Activated CD4-positive, alpha-beta T cell treated with anti-CD3 and anti-CD28 coated beads for 36 hours (primary cell): ENCODE measurements at regions not wholly inside any gene's neighbourhood (a gene's known extent, or its start where the extent isn't known, plus 50 kb on each side); places are given as distances from the start of the nearest gene placed in this dataset.

Experiments
- ATAC-seq: fragments of 200-7000 bp; cut with Tn5 transposase; one replicate; pipeline ENCODE4 v1.10.0; 2021; ENCODE audit warnings: mild to moderate bottlenecking, moderate library complexity
- CTCF ChIA-PET: fragments of 350-600 bp; sonication (Branson Sonifier 250); formaldehyde crosslinking; loops from one replicate; lab custom pipeline; 2021; ENCODE audit warnings: antibody characterized with exemption; lab: Charles Lee
- POLR2A ChIA-PET: fragments of 350-600 bp; sonication (Branson Sonifier 250); formaldehyde crosslinking; loops from one replicate; lab custom pipeline; 2021; ENCODE audit warnings: antibody characterized with exemption, inconsistent platforms; lab: Charles Lee
- DNase-seq: peaks from one replicate; pipeline ENCODE4 v3.0.0-alpha.2; 2020
- H3K27ac Mint-ChIP-seq: one replicate; pipeline ENCODE4 v1.8.0; 2021; ENCODE audit warnings: mixed read lengths
- H3K27me3 Mint-ChIP-seq: one replicate; pipeline ENCODE4 v1.8.0; 2021; ENCODE audit warnings: mixed read lengths
- H3K36me3 Mint-ChIP-seq: one replicate; pipeline ENCODE4 v1.8.0; 2021; ENCODE audit warnings: low read depth, mixed read lengths
- H3K4me1 Mint-ChIP-seq: one replicate; pipeline ENCODE4 v1.8.0; 2021; ENCODE audit warnings: mixed read lengths
- H3K4me3 Mint-ChIP-seq: one replicate; pipeline ENCODE4 v1.8.0; 2021; ENCODE audit warnings: mild to moderate bottlenecking, moderate library complexity, mixed read lengths
- H3K9me3 Mint-ChIP-seq: one replicate; pipeline ENCODE4 v1.8.0; 2021; ENCODE audit warnings: low read depth, mixed read lengths
- intact Hi-C, 2 experiments: fragments of 100-400 bp; cut with DNase I in 1 of 2; cut with micrococcal nuclease in 1 of 2; formaldehyde crosslinking; loops; one replicate each; pipeline versions ENCODE4 v1.14.2 to v1.15.1; 2022 to 2024; cut with DNase I, micrococcal nuclease

DNA sequence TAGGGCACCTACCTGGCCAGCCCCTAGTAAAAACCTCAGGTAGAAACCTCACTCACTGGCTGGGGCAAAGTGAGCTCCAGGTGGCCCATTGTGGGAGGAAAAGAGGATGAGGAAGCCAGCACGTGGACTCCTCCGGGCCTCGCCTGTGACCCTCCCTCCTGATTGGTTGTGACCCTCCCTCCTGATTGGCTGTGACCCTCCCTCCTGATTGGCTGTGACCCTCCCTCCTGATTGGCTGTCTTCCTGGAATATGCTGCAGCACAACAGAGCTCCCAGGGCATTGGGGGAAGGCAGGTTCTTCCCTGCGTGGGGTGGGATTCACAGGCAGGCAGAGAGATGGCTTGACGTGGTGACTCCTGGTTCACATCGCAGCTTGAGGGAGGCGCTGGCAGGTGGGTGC, 343.0 kb downstream of the GLRX3 start:
- DNase-seq (no peak), ATAC-seq (no peak)
- POLR2A ChIA-PET: no interaction called here
- intact Hi-C loops: no loop called here
- Mint-ChIP-seq H3K36me3 (no peaks in the 10 kb centered on the region), H3K4me1 (no peaks in the 10 kb centered on the region), H3K27me3 (peaks cover 1% of the 10 kb centered on the region), H3K27ac (no peak overlapping the region), H3K9me3 (no peaks in the 10 kb centered on the region), H3K4me3 (no peak overlapping the region)
- CTCF ChIA-PET: interaction anchor here (0.9 kb wide), 1 partner anchor 17 kb away, joined by 3 read pairs; no protein-coding TSS in a partner anchor

GRCh38 chr10:130479926-130480325, 343.7 kb downstream of the GLRX3 start:
- DNase-seq: no peak
- no peaks in the 10 kb centered on the region for H3K4me1 Mint-ChIP-seq
- H3K9me3 Mint-ChIP-seq: no peaks in the 10 kb centered on the region
- peaks cover 1% of the 10 kb centered on the region for H3K27me3 Mint-ChIP-seq
- no peaks in the 10 kb centered on the region for H3K36me3 Mint-ChIP-seq
- no peak overlapping the region for H3K4me3 Mint-ChIP-seq
- no peak overlapping the region for H3K27ac Mint-ChIP-seq
- ChIA-PET POLR2A (no interaction called here), CTCF (no interaction called here)
- no peak for ATAC-seq
- intact Hi-C loops: no loop called here

GRCh38 chr10:130480491-130480890, 344.3 kb downstream of the GLRX3 start:
- ATAC-seq: no peak
- POLR2A ChIA-PET: no interaction called here
- no peak for DNase-seq
- Mint-ChIP-seq H3K9me3 (no peaks in the 10 kb centered on the region), H3K27ac (no peak overlapping the region), H3K27me3 (peaks cover 1% of the 10 kb centered on the region), H3K4me3 (no peak overlapping the region), H3K4me1 (no peaks in the 10 kb centered on the region), H3K36me3 (no peaks in the 10 kb centered on the region)
- CTCF ChIA-PET: no interaction called here
- intact Hi-C loops: no loop called here

- intact Hi-C loops: no loop called here
- ATAC-seq (no peak), DNase-seq (no peak)
- H3K27me3 Mint-ChIP-seq: peaks cover 1% of the 10 kb centered on the region
- H3K4me1 Mint-ChIP-seq: no peaks in the 10 kb centered on the region
- POLR2A ChIA-PET: no interaction called here
- H3K36me3 Mint-ChIP-seq: no peaks in the 10 kb centered on the region
- CTCF ChIA-PET: no interaction called here
- no peak overlapping the region for H3K27ac Mint-ChIP-seq
- no peaks in the 10 kb centered on the region for H3K9me3 Mint-ChIP-seq
- no peak overlapping the region for H3K4me3 Mint-ChIP-seq
These were observed 345.1 kb downstream of the GLRX3 start for GRCh38 chr10:130481076-130481930.

DNA sequence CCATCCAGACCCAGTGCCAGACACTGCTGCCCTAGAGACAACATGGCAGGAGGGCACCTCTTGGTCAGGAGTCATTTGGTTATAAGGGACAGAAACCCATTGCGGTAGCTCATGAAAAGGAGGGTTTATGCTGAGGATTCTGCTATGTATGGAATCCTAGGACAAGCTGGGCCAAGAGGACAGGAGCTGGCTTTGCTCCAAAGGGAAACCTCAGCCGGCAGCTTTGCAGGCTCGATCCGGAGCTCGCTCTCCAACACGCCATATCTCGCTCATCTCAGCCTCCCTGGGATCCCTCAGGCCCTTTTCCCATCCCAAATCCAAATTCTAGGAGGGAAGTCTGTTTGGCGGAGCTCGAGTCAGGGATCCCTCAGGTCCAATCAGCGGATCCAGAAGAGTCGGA, 345.7 kb downstream of the GLRX3 start:
- Mint-ChIP-seq H3K9me3 (no peaks in the 10 kb centered on the region), H3K36me3 (no peaks in the 10 kb centered on the region), H3K4me1 (no peaks in the 10 kb centered on the region), H3K27ac (no peak overlapping the region), H3K27me3 (no peaks in the 10 kb centered on the region), H3K4me3 (no peak overlapping the region)
- no peak for ATAC-seq
- DNase-seq: no peak
- ChIA-PET CTCF (no interaction called here), POLR2A (no interaction called here)
- intact Hi-C loops: no loop called here

DNA sequence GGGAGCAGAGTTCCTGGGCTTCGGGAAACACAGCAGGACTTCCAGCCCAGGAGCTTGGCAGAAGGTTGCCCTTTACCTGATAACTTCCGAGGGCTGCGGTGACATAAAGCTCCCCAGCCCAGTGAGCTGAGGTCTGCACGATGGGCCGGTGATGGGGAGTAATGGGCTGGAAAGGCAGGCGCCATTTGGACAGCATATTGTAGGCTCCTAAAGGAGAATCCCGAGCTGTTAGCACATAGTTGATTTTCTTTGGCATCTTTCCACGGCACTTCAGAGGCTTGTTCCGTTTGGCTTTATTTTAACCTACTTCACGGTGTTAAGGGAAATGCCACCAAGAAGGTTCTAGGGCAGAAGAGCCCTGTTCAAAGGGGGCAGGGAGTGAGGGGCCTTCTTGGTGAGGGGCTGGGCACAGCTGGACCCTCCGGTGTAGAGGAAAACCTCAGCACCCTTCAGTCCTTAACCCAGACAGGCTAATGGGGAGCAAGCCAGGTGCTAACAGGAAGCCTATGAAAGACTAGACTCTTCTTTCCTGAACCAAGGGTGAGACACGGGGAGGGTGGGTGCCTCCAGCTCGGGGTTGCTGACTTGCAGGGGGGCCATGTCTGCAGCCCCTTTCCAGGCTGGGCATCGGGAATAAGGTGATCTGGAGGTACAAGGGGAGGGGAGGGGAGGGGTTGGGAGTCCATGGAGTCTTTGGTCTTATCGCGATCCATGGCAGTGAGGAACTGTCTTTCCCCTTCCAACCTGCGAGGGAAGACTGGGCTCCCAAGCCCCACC, 347.7 kb downstream of the GLRX3 start:
- Mint-ChIP-seq H3K4me1 (no peaks in the 10 kb centered on the region), H3K27ac (no peak overlapping the region), H3K36me3 (no peaks in the 10 kb centered on the region), H3K9me3 (no peaks in the 10 kb centered on the region), H3K4me3 (no peak overlapping the region), H3K27me3 (no peaks in the 10 kb centered on the region)
- DNase-seq (no peak), ATAC-seq (no peak)
- CTCF ChIA-PET: no interaction called here
- intact Hi-C loops: no loop called here
- POLR2A ChIA-PET: no interaction called here

DNA sequence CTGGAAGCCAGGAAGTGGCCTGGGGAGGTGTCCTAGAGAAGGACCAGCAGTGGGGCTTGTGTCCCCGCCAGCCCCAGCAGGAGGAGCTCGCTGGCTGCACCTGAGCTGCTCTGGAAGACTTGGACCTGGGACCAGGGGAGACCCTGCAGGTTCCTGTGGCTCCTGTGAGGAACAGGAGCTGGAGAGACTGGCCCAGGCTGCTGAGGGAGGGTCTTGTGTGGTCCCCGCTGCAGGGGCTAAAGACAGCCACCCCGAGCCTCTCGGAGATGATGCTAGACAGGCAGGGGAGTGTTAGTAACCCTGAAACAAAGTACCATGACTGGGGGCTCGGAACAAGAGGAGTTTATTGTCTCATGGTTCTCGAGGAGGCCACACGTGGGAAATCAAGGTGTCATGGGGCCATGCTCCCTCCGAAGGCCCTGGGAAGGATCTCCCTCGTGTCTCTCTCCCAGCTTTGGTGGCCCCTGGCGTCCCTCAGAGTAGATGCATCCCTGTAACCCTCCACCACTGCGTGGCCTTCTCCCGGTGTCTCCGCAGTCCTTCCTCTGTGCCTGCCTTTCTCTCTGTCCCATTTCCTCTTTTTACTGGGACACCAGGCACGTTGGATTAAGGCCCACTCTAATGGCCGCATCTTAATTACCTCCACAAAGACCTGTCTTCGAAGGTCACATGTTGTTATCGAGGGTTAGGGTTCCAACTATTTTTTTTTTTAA, 348.4 kb downstream of the GLRX3 start:
- Mint-ChIP-seq H3K9me3 (no peaks in the 10 kb centered on the region), H3K27ac (no peak overlapping the region), H3K27me3 (no peaks in the 10 kb centered on the region), H3K4me3 (no peak overlapping the region), H3K4me1 (no peaks in the 10 kb centered on the region), H3K36me3 (no peaks in the 10 kb centered on the region)
- CTCF ChIA-PET: no interaction called here
- POLR2A ChIA-PET: no interaction called here
- DNase-seq (no peak), ATAC-seq (no peak)
- intact Hi-C loops: no loop called here

- ATAC-seq (no peak), DNase-seq (no peak)
- no peak overlapping the region for H3K4me3 Mint-ChIP-seq
- ChIA-PET CTCF (no interaction called here), POLR2A (no interaction called here)
- intact Hi-C loops: no loop called here
- H3K9me3 Mint-ChIP-seq: no peaks in the 10 kb centered on the region
- H3K36me3 Mint-ChIP-seq: no peaks in the 10 kb centered on the region
- H3K4me1 Mint-ChIP-seq: no peaks in the 10 kb centered on the region
- H3K27ac Mint-ChIP-seq: no peak overlapping the region
- H3K27me3 Mint-ChIP-seq: no peaks in the 10 kb centered on the region
These were observed 349.2 kb downstream of the GLRX3 start for GRCh38 chr10:130485236-130485957.

- no peaks in the 10 kb centered on the region for H3K27me3 Mint-ChIP-seq
- no peak overlapping the region for H3K4me3 Mint-ChIP-seq
- CTCF ChIA-PET: no interaction called here
- intact Hi-C loops: no loop called here
- no peaks in the 10 kb centered on the region for H3K4me1 Mint-ChIP-seq
- POLR2A ChIA-PET: no interaction called here
- H3K9me3 Mint-ChIP-seq: no peaks in the 10 kb centered on the region
- no peak for DNase-seq
- no peak overlapping the region for H3K27ac Mint-ChIP-seq
- ATAC-seq: no peak
- H3K36me3 Mint-ChIP-seq: no peaks in the 10 kb centered on the region
These were observed 350.0 kb downstream of the GLRX3 start for GRCh38 chr10:130485958-130486895.

- ChIA-PET POLR2A (no interaction called here), CTCF (no interaction called here)
- intact Hi-C loops: no loop called here
These were observed 350.7 kb downstream of the GLRX3 start for GRCh38 chr10:130486906-130487305.

More at GRCh38 chr10:130486906-130487305, 350.7 kb downstream of the GLRX3 start:
- H3K27ac Mint-ChIP-seq: no peak overlapping the region
- H3K9me3 Mint-ChIP-seq: no peaks in the 10 kb centered on the region
- H3K4me1 Mint-ChIP-seq: no peaks in the 10 kb centered on the region
- ATAC-seq (no peak), DNase-seq (no peak)
- no peaks in the 10 kb centered on the region for H3K27me3 Mint-ChIP-seq
- no peaks in the 10 kb centered on the region for H3K36me3 Mint-ChIP-seq
- H3K4me3 Mint-ChIP-seq: no peak overlapping the region
